Liver (tissue), 8 donors: ENCODE measurements at regions not wholly inside any gene's neighbourhood (a gene's known extent, or its start where the extent isn't known, plus 50 kb on each side); places are given as distances from the start of the nearest gene placed in this dataset.

Experiments used
- DNase-seq: peaks from one replicate; pipeline ENCODE4 v3.0.0-alpha.2; 2017; ENCODE audit warnings: low spot score
- H3K27ac ChIP-seq, 2 donors: one replicate each; pipeline ENCODE4 v1.7.0; 2013; ENCODE audit warnings: inconsistent platforms in 2 of 2, low read length in 2 of 2, control low read depth in 1 of 2, low read depth in 1 of 2, mild to moderate bottlenecking in 1 of 2
- H3K27me3 ChIP-seq, 4 donors: one replicate each; pipeline versions ENCODE4 v1.6.1 to v1.7.0; 2013; ENCODE audit warnings: low read length in 3 of 4, inconsistent platforms in 1 of 4, mild to moderate bottlenecking in 1 of 4, moderate library complexity in 1 of 4; ENCODE audit not compliant: control insufficient read depth in 4 of 4, insufficient read depth in 4 of 4
- H3K36me3 ChIP-seq, 4 donors: one replicate each; pipeline versions ENCODE4 v1.6.1 to v1.7.0; 2013; ENCODE audit warnings: low read length in 3 of 4, mild to moderate bottlenecking in 3 of 4, low read depth in 1 of 4, moderate library complexity in 1 of 4; ENCODE audit not compliant: control insufficient read depth in 4 of 4, insufficient read depth in 3 of 4
- H3K4me1 ChIP-seq, 4 donors: one replicate each; pipeline versions ENCODE4 v1.6.1 to v1.7.0; 2013; ENCODE audit warnings: low read length in 3 of 4, mild to moderate bottlenecking in 3 of 4, moderate library complexity in 1 of 4; ENCODE audit not compliant: control insufficient read depth in 4 of 4, insufficient read depth in 4 of 4
- H3K4me3 ChIP-seq, 3 donors: one replicate each; pipeline versions ENCODE4 v1.6.1 to v1.7.0; 2013; ENCODE audit warnings: low read length in 3 of 3, control low read depth in 1 of 3, low read depth in 1 of 3, mild to moderate bottlenecking in 1 of 3
- H3K9ac ChIP-seq, 2 donors: one replicate each; pipeline ENCODE4 v1.7.0; 2013; ENCODE audit warnings: low read length in 2 of 2, mild to moderate bottlenecking in 2 of 2, moderate library complexity in 2 of 2, control low read depth in 1 of 2, low read depth in 1 of 2
- H3K9me3 ChIP-seq, 4 donors: one replicate each; pipeline versions ENCODE4 v1.6.1 to v1.7.0; 2013; ENCODE audit warnings: low read length in 3 of 4; ENCODE audit not compliant: control insufficient read depth in 4 of 4
- ATF3 ChIP-seq: IDR thresholded peaks from 2 replicates; pipeline ENCODE4 v1.6.1; 2016; ENCODE audit warnings: antibody characterized with exemption
- CTCF ChIP-seq: fragments of 150-350 bp; IDR thresholded peaks from 2 replicates; pipeline ENCODE4 v1.5.1; 2017; ENCODE audit warnings: improper control_type of control experiment, low read depth, low read length; ENCODE audit not compliant: missing input control
- EGR1 ChIP-seq, 2 donors: IDR thresholded peaks; 2 replicates each; pipeline ENCODE4 v1.6.1; 2016 to 2018; ENCODE audit warnings: antibody characterized with exemption in 2 of 2, low read depth in 2 of 2
- FOXA1 ChIP-seq: IDR thresholded peaks from 2 replicates; pipeline ENCODE4 v1.6.1; 2016; ENCODE audit warnings: antibody characterized with exemption
- FOXA2 ChIP-seq: IDR thresholded peaks from 2 replicates; pipeline ENCODE4 v1.6.1; 2016; ENCODE audit warnings: antibody characterized with exemption
- GABPA ChIP-seq, 2 donors: IDR thresholded peaks in 1 of 2; conservative IDR thresholded peaks in 1 of 2; 2 replicates each; pipeline ENCODE4 v1.6.1; 2016; ENCODE audit warnings: antibody characterized with exemption in 2 of 2, mild to moderate bottlenecking in 1 of 2, moderate library complexity in 1 of 2
- HNF4A ChIP-seq, 2 donors: conservative IDR thresholded peaks; 2 replicates each; pipeline ENCODE4 v1.6.1; 2016; ENCODE audit warnings: antibody characterized with exemption in 2 of 2, mild to moderate bottlenecking in 2 of 2
- HNF4G ChIP-seq: IDR thresholded peaks from 2 replicates; pipeline ENCODE4 v1.6.1; 2016; ENCODE audit warnings: antibody characterized with exemption
- JUND ChIP-seq, 2 donors: IDR thresholded peaks; 2 replicates each; pipeline ENCODE4 v1.6.1; 2016; ENCODE audit warnings: antibody characterized with exemption in 2 of 2
- MAX ChIP-seq: IDR thresholded peaks from 2 replicates; pipeline ENCODE4 v1.6.1; 2016; ENCODE audit warnings: antibody characterized with exemption
- NR2F2 ChIP-seq: IDR thresholded peaks from 2 replicates; pipeline ENCODE4 v1.6.1; 2016; ENCODE audit warnings: antibody characterized with exemption
- RAD21 ChIP-seq, 2 donors: IDR thresholded peaks; 2 replicates each; pipeline ENCODE4 v1.6.1; 2016; ENCODE audit warnings: antibody characterized with exemption in 2 of 2, mild to moderate bottlenecking in 2 of 2
- REST ChIP-seq: IDR thresholded peaks from 2 replicates; pipeline ENCODE4 v1.6.1; 2016; ENCODE audit warnings: antibody characterized with exemption, mild to moderate bottlenecking
- RXRA ChIP-seq, 2 donors: IDR thresholded peaks; 2 replicates each; pipeline ENCODE4 v1.6.1; 2017 to 2018; ENCODE audit warnings: antibody characterized with exemption in 2 of 2, mild to moderate bottlenecking in 1 of 2
- SP1 ChIP-seq: IDR thresholded peaks from 2 replicates; pipeline ENCODE4 v1.6.1; 2018; ENCODE audit warnings: antibody characterized with exemption, mild to moderate bottlenecking
- TAF1 ChIP-seq: conservative IDR thresholded peaks from 2 replicates; pipeline ENCODE4 v1.6.1; 2016; ENCODE audit warnings: antibody characterized with exemption, mild to moderate bottlenecking
- YY1 ChIP-seq: IDR thresholded peaks from 2 replicates; pipeline ENCODE4 v1.6.1; 2016; ENCODE audit warnings: antibody characterized with exemption, mild to moderate bottlenecking
- ZBTB33 ChIP-seq: IDR thresholded peaks from 2 replicates; pipeline ENCODE4 v1.6.1; 2016; ENCODE audit warnings: antibody characterized with exemption
- WGBS: extraction: QIAGEN DNeasy Blood & Tissue Kit; methylation state at CpG from one replicate; pipeline ENCODE4 v1.1.7; 2013; 5-methylcytosine and 5-hydroxymethylcytosine counted together
- donor health status: healthy.
- donor health status: healthy.
- donor health status: healthy.
- donor health status: healthy.
- donor health status: healthy.

GRCh38 chr1:168801032-168801745, 72.2 kb upstream of the DPT start:
- peak; percentile 45 for TF ChIP-seq ZBTB33
- peak; percentile 40 for TF ChIP-seq MAX
- TF ChIP-seq FOXA2 = no peak
- peak; percentile 86 for TF ChIP-seq ATF3
- TF ChIP-seq CTCF = no peak
- TF ChIP-seq FOXA1 = peak; percentile 35
- TF ChIP-seq RAD21 (IDR thresholded peaks at IDR 0.05) = peak; percentile 44 to 49
- peak in 1 of 2 donors; percentile 63 for TF ChIP-seq RXRA (IDR thresholded peaks at IDR 0.05)
- TF ChIP-seq TAF1 = no peak
- no peak for TF ChIP-seq NR2F2
- TF ChIP-seq HNF4G = no peak
- TF ChIP-seq GABPA (IDR thresholded peaks at IDR 0.05 in 1 of 2, conservative IDR thresholded peaks at IDR 0.05 in 1 of 2) = no peak
- TF ChIP-seq HNF4A (conservative IDR thresholded peaks at IDR 0.05) = peak; percentile 70 to 83
- TF ChIP-seq REST = peak; percentile 60
- TF ChIP-seq EGR1 (IDR thresholded peaks at IDR 0.05; ENCODE audit: low read depth in 2 of 2) = no peak
- TF ChIP-seq JUND (IDR thresholded peaks at IDR 0.05) = peak; percentile 97 to 98
- no peak for TF ChIP-seq SP1
- TF ChIP-seq YY1 = peak; percentile 91
- WGBS = 28% methylated on average over 3 of the region's 3 CpGs

More at GRCh38 chr1:168801032-168801745, 72.2 kb upstream of the DPT start:
- Histone ChIP-seq H3K9ac (peak overlapping the region in 1 of 2 donors; percentile 7), H3K4me1 (peaks cover 3 to 32% (median 26%) of the 10 kb centered on the region in 4 donors), H3K27ac (peak overlapping the region; percentile 56), H3K4me3 (no peak overlapping the region), H3K36me3 (no peaks in the 10 kb centered on the region), H3K27me3 (no peaks in the 10 kb centered on the region), H3K9me3 (no peaks in the 10 kb centered on the region)
- no peak for DNase-seq
